IMR-90 (cell line): ENCODE measurements at regions not wholly inside any gene's neighbourhood (a gene's known extent, or its start where the extent isn't known, plus 50 kb on each side); places are given as distances from the start of the nearest gene placed in this dataset.

Source experiments
- ATAC-seq: fragments of 200-7000 bp; cut with Tn5 transposase; 2 replicates; pipeline ENCODE4 v1.9.1; 2020; ENCODE audit warnings: low read depth, mild to moderate bottlenecking, moderate library complexity
- BruUV-seq: library from RNA; stranded (reverse); fragments of 400-500 nt; replicated peaks from 2 replicates; lab custom pipeline; 2021; lab: Mats Ljungman, UMichigan
- CTCF ChIA-PET: fragments of 300-600 bp; formaldehyde crosslinking; extraction: SDS; loops from one replicate; lab custom pipeline; 2021; ENCODE audit warnings: antibody characterized with exemption; lab: Yijun Ruan, JAX
- POLR2A ChIA-PET: fragments of 300-600 bp; sonication (Branson Sonifier 250); formaldehyde crosslinking; loops from one replicate; lab custom pipeline; 2022; ENCODE audit warnings: antibody characterized with exemption; ENCODE audit not compliant: unreplicated experiment; lab: Charles Lee
- DNase-seq: peaks from one replicate; pipeline ENCODE4 v3.0.0; 2013
- H2AFZ ChIP-seq: replicated peaks from 2 replicates; pipeline ENCODE3; 2013; ENCODE audit warnings: low read length, mild to moderate bottlenecking; ENCODE audit not compliant: poor library complexity
- H2AK5ac ChIP-seq: 2 replicates; pipeline ENCODE4 v1.6.1; 2013; ENCODE audit warnings: low read depth, low read length, inconsistent platforms
- H2AK9ac ChIP-seq: replicated peaks from 2 replicates; pipeline ENCODE3; 2013; ENCODE audit warnings: mild to moderate bottlenecking, low read depth, low read length, moderate library complexity; ENCODE audit not compliant: poor library complexity
- H2BK120ac ChIP-seq: 2 replicates; pipeline ENCODE4 v1.6.1; 2013; ENCODE audit warnings: low read depth, low read length, inconsistent platforms
- H2BK15ac ChIP-seq: 3 replicates; pipeline ENCODE4 v1.6.1; 2013; ENCODE audit warnings: low read depth, low read length, inconsistent platforms
- H2BK20ac ChIP-seq: 2 replicates; pipeline ENCODE4 v1.6.1; 2013; ENCODE audit warnings: low read depth, mild to moderate bottlenecking, inconsistent platforms, low read length, moderate library complexity
- H2BK5ac ChIP-seq: 2 replicates; pipeline ENCODE4 v1.6.1; 2013; ENCODE audit warnings: mild to moderate bottlenecking, low read depth, low read length, inconsistent platforms; ENCODE audit not compliant: poor library complexity, severe bottlenecking
- H3K14ac ChIP-seq: replicated peaks from 2 replicates; pipeline ENCODE4 v1.6.1; 2013; ENCODE audit warnings: low read depth, low read length, inconsistent platforms
- H3K18ac ChIP-seq: 2 replicates; pipeline ENCODE4 v1.6.1; 2013; ENCODE audit warnings: low read depth, low read length, control low read depth
- H3K23ac ChIP-seq: 2 replicates; pipeline ENCODE4 v1.6.1; 2013; ENCODE audit warnings: low read depth, low read length, inconsistent platforms
- H3K27ac ChIP-seq: 2 replicates; pipeline ENCODE4 v1.5.1; 2013; ENCODE audit warnings: mild to moderate bottlenecking, control low read depth, low read length; ENCODE audit not compliant: insufficient read depth
- H3K27me3 ChIP-seq: 2 replicates; pipeline ENCODE4 v1.6.1; 2013; ENCODE audit warnings: low read length; ENCODE audit not compliant: control insufficient read depth, insufficient read depth
- H3K36me3 ChIP-seq: 2 replicates; pipeline ENCODE4 v1.6.1; 2013; ENCODE audit warnings: low read length, mixed read lengths; ENCODE audit not compliant: control insufficient read depth, insufficient read depth
- H3K4ac ChIP-seq: 2 replicates; pipeline ENCODE4 v1.6.1; 2013; ENCODE audit warnings: low read depth, low read length, inconsistent platforms
- H3K4me1 ChIP-seq: 2 replicates; pipeline ENCODE4 v1.6.1; 2013; ENCODE audit warnings: low read length, mixed read lengths; ENCODE audit not compliant: control insufficient read depth, insufficient read depth
- H3K4me2 ChIP-seq: 2 replicates; pipeline ENCODE4 v1.6.1; 2013; ENCODE audit warnings: low read depth, mild to moderate bottlenecking, control low read depth, low read length, moderate library complexity
- H3K4me3 ChIP-seq: 2 replicates; pipeline ENCODE4 v1.5.1; 2013; ENCODE audit warnings: low read depth, mild to moderate bottlenecking, control low read depth, low read length, moderate library complexity; ENCODE audit not compliant: insufficient read depth
- H3K56ac ChIP-seq: 2 replicates; pipeline ENCODE4 v1.6.1; 2013; ENCODE audit warnings: low read length, inconsistent platforms; ENCODE audit not compliant: insufficient read depth; ENCODE audit errors: extremely low read depth
- H3K79me1 ChIP-seq, 2 experiments: 2 replicates each; pipeline ENCODE4 v1.6.1; 2013; ENCODE audit warnings: low read length in 2 of 2, inconsistent platforms in 1 of 2, low read depth in 1 of 2
- H3K9ac ChIP-seq: 2 replicates; pipeline ENCODE4 v1.6.1; 2013; ENCODE audit warnings: low read depth, low read length, control low read depth
- H3K9me1 ChIP-seq: 2 replicates; pipeline ENCODE4 v1.6.1; 2013; ENCODE audit warnings: low read length, inconsistent platforms; ENCODE audit not compliant: insufficient read depth
- H3K9me3 ChIP-seq: 2 replicates; pipeline ENCODE4 v1.6.1; 2013; ENCODE audit warnings: low read length; ENCODE audit not compliant: control insufficient read depth, insufficient read depth
- H4K20me1 ChIP-seq: 2 replicates; pipeline ENCODE4 v1.6.1; 2013; ENCODE audit warnings: low read length, inconsistent platforms; ENCODE audit not compliant: insufficient read depth
- H4K5ac ChIP-seq: 2 replicates; pipeline ENCODE4 v1.6.1; 2013; ENCODE audit warnings: mild to moderate bottlenecking, low read depth, low read length, control low read depth
- H4K8ac ChIP-seq, 2 experiments: 2 replicates each; pipeline ENCODE4 v1.6.1; 2013; ENCODE audit warnings: low read depth in 2 of 2, low read length in 2 of 2, control low read depth in 1 of 2, inconsistent platforms in 1 of 2
- H4K91ac ChIP-seq: 2 replicates; pipeline ENCODE4 v1.6.1; 2013; ENCODE audit warnings: low read depth, low read length, inconsistent platforms; ENCODE audit not compliant: insufficient read depth
- BHLHE40 ChIP-seq: fragments of 150-350 bp; IDR thresholded peaks from 2 replicates; pipeline ENCODE4 v1.6.1; 2016; ENCODE audit warnings: mild to moderate bottlenecking, low read depth, low read length
- CHD1 ChIP-seq: IDR thresholded peaks from 2 replicates; pipeline ENCODE4 v1.6.1; 2012; ENCODE audit warnings: low read depth, low read length, improper control_type of control experiment
- ELK1 ChIP-seq: fragments of 150-350 bp; IDR thresholded peaks from 2 replicates; pipeline ENCODE4 v1.6.1; 2016; ENCODE audit warnings: low read depth, mild to moderate bottlenecking, low read length, moderate library complexity, borderline replicate concordance
- MXI1 ChIP-seq: IDR thresholded peaks from 2 replicates; pipeline ENCODE4 v1.6.1; 2012; ENCODE audit warnings: low read depth, mild to moderate bottlenecking, low read length, moderate library complexity, borderline replicate concordance
- RAD21 ChIP-seq: IDR thresholded peaks from 2 replicates; pipeline ENCODE4 v1.6.1; 2012; ENCODE audit warnings: low read length, improper control_type of control experiment
- RCOR1 ChIP-seq: IDR thresholded peaks from 2 replicates; pipeline ENCODE4 v1.6.1; 2012; ENCODE audit warnings: mild to moderate bottlenecking, low read length, improper control_type of control experiment; ENCODE audit not compliant: insufficient replicate concordance
- SMC3 ChIP-seq: fragments of 150-350 bp; IDR thresholded peaks from 2 replicates; pipeline ENCODE4 v1.6.1; 2016; ENCODE audit warnings: low read depth, mild to moderate bottlenecking, antibody characterized with exemption, low read length, moderate library complexity
- WGBS, 2 experiments: methylation state at CpG; one replicate each; pipeline versions ENCODE4 v1.1.5 to v1.1.7; 2013; ENCODE audit warnings: missing lambda C conversion rate in 2 of 2; ENCODE audit not compliant: insufficient read length in 1 of 2; ENCODE audit errors: extremely low coverage in 2 of 2; 5-methylcytosine and 5-hydroxymethylcytosine counted together
- dilution Hi-C: fragments of 300-500 bp; cut with HindIII; formaldehyde crosslinking; loops from one replicate; pipeline ENCODE4 v1.14.3; 2018; ENCODE audit warnings: low sequenced_read_pairs; ENCODE audit not compliant: unreplicated experiment
- in situ Hi-C: fragments of 300-500 bp; cut with MboI; formaldehyde crosslinking; loops from 3 replicates; pipeline ENCODE4 v1.14.3; 2019; ENCODE audit warnings: low sequenced_read_pairs, inconsistent platforms, mixed read lengths
- intact Hi-C: fragments of 100-400 bp; cut with micrococcal nuclease; formaldehyde crosslinking; loops from 2 replicates; pipeline ENCODE4 v1.10.0; 2022

GRCh38 chr1:220421508-220421907 is 106.4 kb upstream of the MARK1 start:
- H2AFZ ChIP-seq = no peak overlapping the region
- no peaks in the 10 kb centered on the region for H3K4me1 ChIP-seq
- H4K91ac ChIP-seq = no peak overlapping the region
- H3K4me3 ChIP-seq = no peak overlapping the region
- TF ChIP-seq MXI1 (no peak), SMC3 (no peak), RCOR1 (no peak), RAD21 (no peak), ELK1 (no peak), BHLHE40 (no peak), CHD1 (no peak)
- no peak overlapping the region for H2BK120ac ChIP-seq
- no peak overlapping the region for H3K56ac ChIP-seq
- H3K4me2 ChIP-seq = no peak overlapping the region
- no peaks in the 10 kb centered on the region for H3K79me1 ChIP-seq
- H2BK5ac ChIP-seq = no peak overlapping the region
- in situ Hi-C loops (no loop called here), dilution Hi-C loops (no loop called here), intact Hi-C loops (no loop called here)
- BruUV-seq = no TSS peak
- ATAC-seq (no peak), DNase-seq (no peak)
- H4K5ac ChIP-seq = no peak overlapping the region
- no peak overlapping the region for H3K9ac ChIP-seq
- H2BK20ac ChIP-seq = no peak overlapping the region
- H3K14ac ChIP-seq = no peak overlapping the region
- no peak overlapping the region for H3K23ac ChIP-seq
- no peaks in the 10 kb centered on the region for H3K27me3 ChIP-seq
- no peak overlapping the region for H4K8ac ChIP-seq
- WGBS, 2 experiments = 20% methylated on average over 1 of the region's 2 CpGs; no CpG with 5 or more reads in 1 of the 2 experiments
- ChIA-PET POLR2A (no interaction called here), CTCF (no interaction called here)
- no peak overlapping the region for H2AK9ac ChIP-seq
- H3K9me1 ChIP-seq = no peaks in the 10 kb centered on the region
- H3K18ac ChIP-seq = no peak overlapping the region
- H3K36me3 ChIP-seq = no peaks in the 10 kb centered on the region
- no peak overlapping the region for H3K4ac ChIP-seq
- H3K9me3 ChIP-seq = no peaks in the 10 kb centered on the region
- H2BK15ac ChIP-seq = no peak overlapping the region
- no peak overlapping the region for H2AK5ac ChIP-seq
- H3K27ac ChIP-seq = no peak overlapping the region
- no peaks in the 10 kb centered on the region for H4K20me1 ChIP-seq
